ENCODE measurements at regions not wholly inside any gene's neighbourhood (a gene's known extent, or its start where the extent isn't known, plus 50 kb on each side); places are given as distances from the start of the nearest gene placed in this dataset.

DNA sequence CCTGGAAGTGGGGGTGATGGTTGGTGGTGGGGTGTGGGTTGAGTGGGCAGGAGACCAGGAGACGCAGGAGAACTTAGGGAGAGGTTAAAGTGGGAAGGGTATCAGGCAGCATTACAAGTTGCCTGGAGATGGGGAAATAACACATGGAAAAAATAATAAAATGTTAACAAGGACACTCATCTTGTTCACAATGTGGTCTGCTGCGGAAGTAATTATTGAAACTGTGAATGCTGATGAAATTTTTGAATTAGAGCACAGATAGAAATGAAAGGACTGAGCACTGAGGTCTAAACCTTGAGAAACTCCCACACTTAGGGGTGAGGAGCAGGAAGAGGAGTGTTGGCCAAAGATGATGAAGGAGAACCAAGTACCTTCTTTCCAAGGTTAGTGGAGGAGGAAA is 346.0 kb upstream of the PLET1 start:
- no peaks in the 10 kb centered on the region for H4K20me1 ChIP-seq (replicated peaks; ENCODE audit: control insufficient read depth, extremely low read depth, insufficient read depth, low read length)
- DNase-seq (ENCODE audit: low read depth, low spot score) (no peak), FAIRE-seq (no peak)
- no peaks in the 10 kb centered on the region for H3K9me3 ChIP-seq (replicated peaks; ENCODE audit: control insufficient read depth, insufficient read depth, low read length)
- POLR2A ChIA-PET, result no interaction called here
- H3K4me3 ChIP-seq (replicated peaks in 1 of 3; ENCODE audit: insufficient read depth in 1 of 3, low read depth in 1 of 3, low read length in 3 of 3), result no peak overlapping the region
- H3K27ac ChIP-seq (ENCODE audit: insufficient read depth, low read depth, low read length), result no peak overlapping the region
- dilution Hi-C loops (cut with MboI; ENCODE audit: extremely low pct_ligation_motif_present, low sequenced_read_pairs) (no loop called here), intact Hi-C loops (cut with micrococcal nuclease) (no loop called here)
- BruUV-seq (replicated peaks), result no TSS peak
- no peak overlapping the region for H3K4me2 ChIP-seq (ENCODE audit: insufficient read depth, low read length)
- CTCF ChIA-PET, result interaction anchor here (1.0 kb wide), 1 partner anchor 19 kb away, joined by 3 read pairs; no protein-coding TSS in a partner anchor
- H3K79me2 ChIP-seq (ENCODE audit: control insufficient read depth, insufficient read depth, low read length), result no peaks in the 10 kb centered on the region
- no peak for TF ChIP-seq MAX (IDR thresholded peaks at IDR 0.05; ENCODE audit: insufficient read depth, insufficient read length)
- no peak for TF ChIP-seq FOS (IDR thresholded peaks at IDR 0.05; ENCODE audit: borderline replicate concordance, insufficient read depth, low read length)
- TF ChIP-seq POLR2AphosphoS5 (IDR thresholded peaks at IDR 0.05; ENCODE audit: insufficient read depth, low read depth, low read length), result no peak
- no peak for TF ChIP-seq POLR2A (IDR thresholded peaks at IDR 0.05; ENCODE audit: low read depth, low read length)
- TF ChIP-seq GATA2 (IDR thresholded peaks at IDR 0.05; ENCODE audit: insufficient read depth, insufficient read length, low read depth, low read length), result no peak
- TF ChIP-seq CTCF (IDR thresholded peaks at IDR 0.05; ENCODE audit: extremely low read depth in 1 of 2, insufficient read depth in 1 of 2, low read depth in 1 of 2, low read length in 2 of 2), result no peak
- no peak for TF ChIP-seq MYC (IDR thresholded peaks at IDR 0.05; ENCODE audit: low read depth, low read length)
- TF ChIP-seq JUN (IDR thresholded peaks at IDR 0.05; ENCODE audit: borderline replicate concordance, insufficient read depth, insufficient read length, low read depth), result no peak
- no peak for TF ChIP-seq EZH2 (IDR thresholded peaks at IDR 0.05; ENCODE audit: borderline replicate concordance, low read depth, low read length, severe bottlenecking)
- H3K4me1 ChIP-seq (ENCODE audit: control insufficient read depth, extremely low read depth, insufficient read depth, low read length), result peaks cover 12% of the 10 kb centered on the region
- no peak overlapping the region for H2AFZ ChIP-seq (ENCODE audit: low read depth, low read length)
- no peaks in the 10 kb centered on the region for H3K36me3 ChIP-seq (ENCODE audit: control insufficient read depth in 2 of 2, extremely low read depth in 1 of 2, insufficient read depth in 2 of 2, low read length in 2 of 2)
- H3K9ac ChIP-seq (replicated peaks; ENCODE audit: extremely low read depth, insufficient read depth, low read length), result no peak overlapping the region
- peaks cover 0 to 5% of the 10 kb centered on the region in 2 experiments for H3K27me3 ChIP-seq (ENCODE audit: control insufficient read depth in 2 of 2, insufficient read depth in 2 of 2, low read length in 2 of 2)
- H3K9me1 ChIP-seq (replicated peaks; ENCODE audit: control insufficient read depth, extremely low read depth, insufficient read depth, low read length), result no peaks in the 10 kb centered on the region
